BJ (cell line): ENCODE measurements at regions not wholly inside any gene's neighbourhood (a gene's known extent, or its start where the extent isn't known, plus 50 kb on each side); places are given as distances from the start of the nearest gene placed in this dataset.
A peak's percentile ranks its signal among the peaks of the same experiment; 100 is the strongest.

Experiments used
- CTCF ChIA-PET: fragments of 350-600 bp; formaldehyde crosslinking; extraction: SDS; loops from one replicate; lab custom pipeline; 2021; ENCODE audit warnings: antibody characterized with exemption, inconsistent platforms; lab: Yijun Ruan, JAX
- POLR2A ChIA-PET: fragments of 300-600 bp; sonication (Branson Sonifier 250); formaldehyde crosslinking; extraction: SDS; loops from one replicate; lab custom pipeline; 2021; ENCODE audit warnings: antibody characterized with exemption; lab: Charles Lee
- DNase-seq: peaks from one replicate; pipeline ENCODE4 v3.0.0-alpha.2; 2011; ENCODE audit warnings: low read depth
- H3K27me3 ChIP-seq: 2 replicates; pipeline ENCODE4 v1.6.0; 2011; ENCODE audit warnings: low read length; ENCODE audit not compliant: control insufficient read depth, insufficient read depth
- H3K36me3 ChIP-seq: 2 replicates; pipeline ENCODE4 v1.5.1; 2011; ENCODE audit warnings: low read length; ENCODE audit not compliant: control insufficient read depth, insufficient read depth
- H3K4me3 ChIP-seq: 2 replicates; pipeline ENCODE4 v1.5.1; 2011; ENCODE audit warnings: low read depth, mild to moderate bottlenecking, control low read depth, low read length
- TF ChIP-seq, protein P1 (sequence below): IDR thresholded peaks from 2 replicates; pipeline ENCODE4 v1.5.1; 2011; ENCODE audit warnings: low read depth, mild to moderate bottlenecking, control low read depth, inconsistent platforms, low read length, moderate library complexity; ENCODE audit not compliant: insufficient read depth

DNA sequence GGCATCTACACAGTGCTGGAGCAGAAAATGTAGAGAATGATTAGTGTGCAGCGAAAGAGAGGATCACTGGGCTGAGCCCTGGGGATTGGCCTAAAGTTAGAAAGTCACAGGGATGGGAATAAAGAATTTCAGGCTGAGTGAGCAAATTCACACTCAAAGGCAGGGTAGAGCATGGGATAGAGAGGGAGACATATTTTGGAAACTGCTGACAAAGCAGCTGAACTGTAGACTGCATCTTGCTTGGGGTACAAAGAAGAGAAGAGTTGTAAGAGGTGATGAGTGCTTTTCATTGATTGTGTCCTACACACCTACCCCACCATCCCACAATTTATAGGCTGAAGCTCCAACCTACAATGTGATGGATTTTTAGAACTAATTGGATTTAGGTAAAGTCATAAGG lies 677.8 kb downstream of the TAF11L14 start:
- TF ChIP-seq, protein P1, sequence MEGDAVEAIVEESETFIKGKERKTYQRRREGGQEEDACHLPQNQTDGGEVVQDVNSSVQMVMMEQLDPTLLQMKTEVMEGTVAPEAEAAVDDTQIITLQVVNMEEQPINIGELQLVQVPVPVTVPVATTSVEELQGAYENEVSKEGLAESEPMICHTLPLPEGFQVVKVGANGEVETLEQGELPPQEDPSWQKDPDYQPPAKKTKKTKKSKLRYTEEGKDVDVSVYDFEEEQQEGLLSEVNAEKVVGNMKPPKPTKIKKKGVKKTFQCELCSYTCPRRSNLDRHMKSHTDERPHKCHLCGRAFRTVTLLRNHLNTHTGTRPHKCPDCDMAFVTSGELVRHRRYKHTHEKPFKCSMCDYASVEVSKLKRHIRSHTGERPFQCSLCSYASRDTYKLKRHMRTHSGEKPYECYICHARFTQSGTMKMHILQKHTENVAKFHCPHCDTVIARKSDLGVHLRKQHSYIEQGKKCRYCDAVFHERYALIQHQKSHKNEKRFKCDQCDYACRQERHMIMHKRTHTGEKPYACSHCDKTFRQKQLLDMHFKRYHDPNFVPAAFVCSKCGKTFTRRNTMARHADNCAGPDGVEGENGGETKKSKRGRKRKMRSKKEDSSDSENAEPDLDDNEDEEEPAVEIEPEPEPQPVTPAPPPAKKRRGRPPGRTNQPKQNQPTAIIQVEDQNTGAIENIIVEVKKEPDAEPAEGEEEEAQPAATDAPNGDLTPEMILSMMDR = no peak
- POLR2A ChIA-PET = no interaction called here
- DNase-seq = no peak
- no peaks in the 10 kb centered on the region for H3K27me3 ChIP-seq
- no peak overlapping the region for H3K4me3 ChIP-seq
- CTCF ChIA-PET = interaction anchor here (2.5 kb wide), 1 partner anchor 1096 kb away, joined by 9 read pairs; no protein-coding TSS in a partner anchor
- H3K36me3 ChIP-seq = no peaks in the 10 kb centered on the region

DNA sequence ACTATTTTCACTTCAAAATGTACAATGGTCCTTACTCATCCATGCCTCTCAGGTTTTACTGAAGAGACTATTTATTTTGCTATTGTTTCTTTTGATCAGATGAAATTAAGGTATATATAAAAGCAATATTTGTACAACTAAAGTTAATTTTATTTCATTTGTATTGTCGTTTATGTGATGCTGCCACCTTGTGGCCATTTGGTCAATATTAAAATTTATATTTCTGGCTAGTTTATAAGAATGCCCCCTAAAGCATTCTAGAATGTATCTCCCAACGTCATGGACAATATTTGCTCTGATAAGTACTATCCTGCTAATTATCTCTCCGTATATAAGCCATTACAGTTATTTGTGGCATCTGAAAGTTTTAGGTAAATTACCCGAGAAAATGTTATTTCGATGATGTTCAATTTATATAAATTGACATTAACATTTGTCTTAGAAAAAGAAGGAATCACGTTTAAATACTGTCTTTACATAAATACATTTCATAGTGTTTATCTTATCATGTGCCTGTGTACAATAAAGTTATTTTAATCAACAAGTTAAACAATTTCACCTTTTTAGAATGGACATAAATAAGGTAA lies 680.0 kb downstream of the TAF11L14 start:
- TF ChIP-seq, protein P1 = peak; percentile 40
- ChIA-PET CTCF (interaction anchor here (2.6 to 5.5 kb wide), 2 partner anchors 9 to 1099 kb away, joined by 18 to 41 read pairs; no protein-coding TSS in a partner anchor), POLR2A (no interaction called here)
- DNase-seq = no peak
- H3K4me3 ChIP-seq = no peak overlapping the region
- no peaks in the 10 kb centered on the region for H3K27me3 ChIP-seq
- H3K36me3 ChIP-seq = no peaks in the 10 kb centered on the region

- no peak for DNase-seq
- POLR2A ChIA-PET = no interaction called here
- no peak overlapping the region for H3K4me3 ChIP-seq
- TF ChIP-seq, protein P1 = no peak
- H3K36me3 ChIP-seq = no peaks in the 10 kb centered on the region
- CTCF ChIA-PET = no interaction called here
- no peaks in the 10 kb centered on the region for H3K27me3 ChIP-seq
Observed at GRCh38 chr5:18321262-18321942, 687.1 kb downstream of the TAF11L14 start.

- H3K36me3 ChIP-seq = no peaks in the 10 kb centered on the region
- CTCF ChIA-PET = no interaction called here
- DNase-seq = no peak
- TF ChIP-seq, protein P1 = no peak
- H3K27me3 ChIP-seq = no peaks in the 10 kb centered on the region
- POLR2A ChIA-PET = no interaction called here
- H3K4me3 ChIP-seq = no peak overlapping the region
Observed at GRCh38 chr5:18323891-18324290, 689.6 kb downstream of the TAF11L14 start.

DNA sequence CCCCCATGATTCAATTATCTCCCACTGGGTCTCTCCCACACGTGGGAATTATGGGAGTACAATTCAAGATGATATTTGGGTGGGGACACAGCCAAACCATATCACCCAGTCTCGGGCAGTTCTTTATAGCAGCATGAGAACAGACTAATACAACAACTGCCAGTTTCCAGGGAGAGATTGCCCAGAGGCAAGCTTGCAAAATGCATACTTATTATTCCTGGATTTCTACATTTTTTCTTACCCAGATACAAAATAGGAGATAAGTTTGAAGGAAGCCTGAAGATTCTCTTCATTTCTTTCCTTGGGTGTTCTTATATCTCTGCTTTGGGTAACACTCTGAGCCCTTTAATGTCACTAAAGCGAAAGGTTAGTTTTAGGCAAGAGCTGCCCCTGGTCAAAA lies 691.2 kb downstream of the TAF11L14 start:
- Histone ChIP-seq H3K4me3 (no peak overlapping the region), H3K36me3 (no peaks in the 10 kb centered on the region), H3K27me3 (no peaks in the 10 kb centered on the region)
- TF ChIP-seq, protein P1 = no peak
- ChIA-PET CTCF (no interaction called here), POLR2A (no interaction called here)
- DNase-seq = no peak
